Spinal cord (tissue), 9 donors: ENCODE measurements at regions not wholly inside any gene's neighbourhood (a gene's known extent, or its start where the extent isn't known, plus 50 kb on each side); places are given as distances from the start of the nearest gene placed in this dataset.

ENCODE experiments used
- DNase-seq, 6 donors: peaks; one replicate each; pipeline versions ENCODE4 v3.0.0 to v3.0.0-alpha.2; 2013 to 2015; ENCODE audit warnings: low spot score in 6 of 6, low read depth in 4 of 6
- H3K27ac ChIP-seq: one replicate; pipeline ENCODE4 v1.5.1; 2013; ENCODE audit warnings: low read depth, low read length, control low read depth
- H3K27me3 ChIP-seq: one replicate; pipeline ENCODE4 v1.6.1; 2013; ENCODE audit warnings: low read length; ENCODE audit not compliant: control insufficient read depth, insufficient read depth
- H3K36me3 ChIP-seq: one replicate; pipeline ENCODE4 v1.6.1; 2013; ENCODE audit warnings: low read length; ENCODE audit not compliant: control insufficient read depth, insufficient read depth
- H3K4me1 ChIP-seq: one replicate; pipeline ENCODE4 v1.6.1; 2013; ENCODE audit warnings: low read length; ENCODE audit not compliant: control insufficient read depth, insufficient read depth
- H3K4me3 ChIP-seq: one replicate; pipeline ENCODE4 v1.5.1; 2013; ENCODE audit warnings: low read depth, low read length, control low read depth
- H3K9me3 ChIP-seq: one replicate; pipeline ENCODE4 v1.6.1; 2013; ENCODE audit warnings: low read length; ENCODE audit not compliant: control insufficient read depth, insufficient read depth
- WGBS: methylation state at CpG from one replicate; pipeline ENCODE4 v1.1.5; 2013; ENCODE audit warnings: missing lambda C conversion rate; ENCODE audit not compliant: insufficient coverage; 5-methylcytosine and 5-hydroxymethylcytosine counted together
- donor health status: healthy.

GRCh38 chr7:106166651-106167342 is 54.7 kb upstream of the SYPL1 start:
- WGBS: 74% methylated on average over 5 of the region's 7 CpGs
- Histone ChIP-seq H3K27me3 (no peaks in the 10 kb centered on the region), H3K9me3 (peaks cover 4% of the 10 kb centered on the region), H3K4me1 (no peaks in the 10 kb centered on the region), H3K4me3 (no peak overlapping the region), H3K36me3 (no peaks in the 10 kb centered on the region), H3K27ac (no peak overlapping the region)
- DNase-seq: peak in 5 of 6 donors; percentile 47 to 93 (median 65)

GRCh38 chr7:106165337-106165736 is 53.2 kb upstream of the SYPL1 start:
- Histone ChIP-seq H3K4me3 (no peak overlapping the region), H3K4me1 (no peaks in the 10 kb centered on the region), H3K27me3 (no peaks in the 10 kb centered on the region), H3K36me3 (no peaks in the 10 kb centered on the region), H3K9me3 (peaks cover 7% of the 10 kb centered on the region), H3K27ac (no peak overlapping the region)
- no CpG with 5 or more reads among the region's 2 CpGs for WGBS
- no peak for DNase-seq

- Histone ChIP-seq H3K36me3 (no peaks in the 10 kb centered on the region), H3K9me3 (peaks cover 7% of the 10 kb centered on the region), H3K4me1 (no peaks in the 10 kb centered on the region), H3K27ac (no peak overlapping the region), H3K4me3 (no peak overlapping the region), H3K27me3 (no peaks in the 10 kb centered on the region)
- no peak for DNase-seq
These were observed 51.1 kb upstream of the SYPL1 start for GRCh38 chr7:106163257-106163656.
